Liver (tissue), 2 donors: ENCODE measurements at regions not wholly inside any gene's neighbourhood (a gene's known extent, or its start where the extent isn't known, plus 50 kb on each side); places are given as distances from the start of the nearest gene placed in this dataset.

Experiments used
- CTCF ChIP-seq: fragments of 150-350 bp; IDR thresholded peaks from 2 replicates; pipeline ENCODE4 v1.5.1; 2017; ENCODE audit warnings: improper control_type of control experiment, low read depth, low read length; ENCODE audit not compliant: missing input control
- ZBTB33 ChIP-seq: IDR thresholded peaks from 2 replicates; pipeline ENCODE4 v1.6.1; 2016; ENCODE audit warnings: antibody characterized with exemption
- donor health status: healthy.

- TF ChIP-seq CTCF (no peak), ZBTB33 (no peak)
Measured at GRCh38 chr3:71951361-71951760, 166.4 kb upstream of the PROK2 start.
